SK-N-MC (cell line): ENCODE measurements at regions not wholly inside any gene's neighbourhood (a gene's known extent, or its start where the extent isn't known, plus 50 kb on each side); places are given as distances from the start of the nearest gene placed in this dataset.

Source experiments
- EZH2 ChIP-seq: fragments of 200-600 bp; sonication (generic); IDR thresholded peaks from one replicate; pipeline ENCODE4 v1.6.1; 2017; ENCODE audit warnings: antibody characterized with exemption
- POLR2AphosphoS5 ChIP-seq: IDR thresholded peaks from 2 replicates; pipeline ENCODE4 v1.6.1; 2012; ENCODE audit warnings: mild to moderate bottlenecking, low read depth, low read length, borderline replicate concordance

DNA sequence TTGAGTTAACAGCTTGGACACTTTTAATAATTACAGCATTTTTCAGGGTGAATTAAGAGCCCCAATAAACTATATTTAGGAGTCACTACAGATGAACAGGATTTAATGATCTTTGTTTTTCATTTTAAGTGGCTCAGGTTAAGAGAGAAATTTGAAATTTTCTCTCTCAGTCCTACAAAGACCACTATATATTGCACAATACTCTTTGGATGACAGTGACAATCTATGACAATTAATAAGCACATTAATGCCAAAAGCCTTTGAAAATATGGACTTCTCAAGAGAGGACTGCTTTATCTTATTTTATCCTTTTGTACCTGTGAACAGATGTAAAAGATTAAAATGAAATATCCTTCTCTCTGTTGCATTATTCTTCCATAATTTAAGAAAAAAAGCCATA, 151.1 kb upstream of the IRX5 start:
- TF ChIP-seq EZH2 = no peak
- TF ChIP-seq POLR2AphosphoS5 = no peak
